ENCODE measurements at regions not wholly inside any gene's neighbourhood (a gene's known extent, or its start where the extent isn't known, plus 50 kb on each side); places are given as distances from the start of the nearest gene placed in this dataset.

DNA sequence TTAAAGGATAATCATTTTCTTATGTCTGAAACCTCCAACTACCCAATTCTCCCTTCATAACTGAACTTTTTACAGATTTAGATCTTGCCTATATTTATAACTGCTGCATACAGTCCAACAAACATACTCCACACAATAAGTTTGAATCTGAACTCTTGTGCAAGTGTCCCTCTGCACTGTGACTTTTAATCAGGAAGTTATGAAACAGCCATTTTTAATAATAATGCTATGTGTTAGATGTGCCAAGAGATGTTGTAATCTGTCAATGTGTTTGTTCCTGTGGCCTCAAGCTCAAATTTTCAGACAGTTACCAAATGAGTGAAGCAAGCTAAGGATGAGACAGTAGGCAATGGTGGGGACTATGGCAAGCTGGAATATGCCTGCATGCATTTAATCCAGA lies 57.6 kb upstream of the MTAP start:
- no peak for TF ChIP-seq TAF1 (conservative IDR thresholded peaks at IDR 0.05)
- TF ChIP-seq GABPA (IDR thresholded peaks at IDR 0.05 in 1 of 2, conservative IDR thresholded peaks at IDR 0.05 in 1 of 2): no peak
- TF ChIP-seq, protein P1, sequence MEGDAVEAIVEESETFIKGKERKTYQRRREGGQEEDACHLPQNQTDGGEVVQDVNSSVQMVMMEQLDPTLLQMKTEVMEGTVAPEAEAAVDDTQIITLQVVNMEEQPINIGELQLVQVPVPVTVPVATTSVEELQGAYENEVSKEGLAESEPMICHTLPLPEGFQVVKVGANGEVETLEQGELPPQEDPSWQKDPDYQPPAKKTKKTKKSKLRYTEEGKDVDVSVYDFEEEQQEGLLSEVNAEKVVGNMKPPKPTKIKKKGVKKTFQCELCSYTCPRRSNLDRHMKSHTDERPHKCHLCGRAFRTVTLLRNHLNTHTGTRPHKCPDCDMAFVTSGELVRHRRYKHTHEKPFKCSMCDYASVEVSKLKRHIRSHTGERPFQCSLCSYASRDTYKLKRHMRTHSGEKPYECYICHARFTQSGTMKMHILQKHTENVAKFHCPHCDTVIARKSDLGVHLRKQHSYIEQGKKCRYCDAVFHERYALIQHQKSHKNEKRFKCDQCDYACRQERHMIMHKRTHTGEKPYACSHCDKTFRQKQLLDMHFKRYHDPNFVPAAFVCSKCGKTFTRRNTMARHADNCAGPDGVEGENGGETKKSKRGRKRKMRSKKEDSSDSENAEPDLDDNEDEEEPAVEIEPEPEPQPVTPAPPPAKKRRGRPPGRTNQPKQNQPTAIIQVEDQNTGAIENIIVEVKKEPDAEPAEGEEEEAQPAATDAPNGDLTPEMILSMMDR (IDR thresholded peaks at IDR 0.05; ENCODE audit: low read depth, low read length, missing input control): no peak
- TF ChIP-seq, protein P2, sequence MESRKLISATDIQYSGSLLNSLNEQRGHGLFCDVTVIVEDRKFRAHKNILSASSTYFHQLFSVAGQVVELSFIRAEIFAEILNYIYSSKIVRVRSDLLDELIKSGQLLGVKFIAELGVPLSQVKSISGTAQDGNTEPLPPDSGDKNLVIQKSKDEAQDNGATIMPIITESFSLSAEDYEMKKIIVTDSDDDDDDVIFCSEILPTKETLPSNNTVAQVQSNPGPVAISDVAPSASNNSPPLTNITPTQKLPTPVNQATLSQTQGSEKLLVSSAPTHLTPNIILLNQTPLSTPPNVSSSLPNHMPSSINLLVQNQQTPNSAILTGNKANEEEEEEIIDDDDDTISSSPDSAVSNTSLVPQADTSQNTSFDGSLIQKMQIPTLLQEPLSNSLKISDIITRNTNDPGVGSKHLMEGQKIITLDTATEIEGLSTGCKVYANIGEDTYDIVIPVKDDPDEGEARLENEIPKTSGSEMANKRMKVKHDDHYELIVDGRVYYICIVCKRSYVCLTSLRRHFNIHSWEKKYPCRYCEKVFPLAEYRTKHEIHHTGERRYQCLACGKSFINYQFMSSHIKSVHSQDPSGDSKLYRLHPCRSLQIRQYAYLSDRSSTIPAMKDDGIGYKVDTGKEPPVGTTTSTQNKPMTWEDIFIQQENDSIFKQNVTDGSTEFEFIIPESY (IDR thresholded peaks at IDR 0.05): no peak
- TF ChIP-seq, protein P3, sequence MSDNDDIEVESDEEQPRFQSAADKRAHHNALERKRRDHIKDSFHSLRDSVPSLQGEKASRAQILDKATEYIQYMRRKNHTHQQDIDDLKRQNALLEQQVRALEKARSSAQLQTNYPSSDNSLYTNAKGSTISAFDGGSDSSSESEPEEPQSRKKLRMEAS (IDR thresholded peaks at IDR 0.05): no peak
- TF ChIP-seq JUND (IDR thresholded peaks at IDR 0.05): no peak
- TF ChIP-seq EGR1 (IDR thresholded peaks at IDR 0.05; ENCODE audit: low read depth in 2 of 2): no peak

All from liver (tissue), 3 donors.